Neural crest cell (in vitro differentiated cells): ENCODE measurements at regions not wholly inside any gene's neighbourhood (a gene's known extent, or its start where the extent isn't known, plus 50 kb on each side); places are given as distances from the start of the nearest gene placed in this dataset.

ENCODE experiments used
- DNase-seq: peaks from one replicate; pipeline ENCODE4 v3.0.0; 2021; ENCODE audit warnings: low read depth, mixed read lengths, low spot score
- H3K27ac Mint-ChIP-seq: one replicate; pipeline ENCODE4 v1.8.0; 2021; ENCODE audit warnings: mild to moderate bottlenecking, mixed read lengths; ENCODE audit not compliant: unreplicated experiment
- H3K27me3 Mint-ChIP-seq: 2 replicates; pipeline ENCODE4 v1.8.0; 2021; ENCODE audit warnings: low read depth, mild to moderate bottlenecking, mixed read lengths
- H3K36me3 Mint-ChIP-seq: 2 replicates; pipeline ENCODE4 v1.8.0; 2021; ENCODE audit warnings: low read depth, mild to moderate bottlenecking, mixed read lengths
- H3K4me1 Mint-ChIP-seq: 2 replicates; pipeline ENCODE4 v1.8.0; 2021; ENCODE audit warnings: mixed read lengths
- H3K4me3 Mint-ChIP-seq: one replicate; pipeline ENCODE4 v1.8.0; 2021; ENCODE audit warnings: mild to moderate bottlenecking, mixed read lengths
- H3K9me3 Mint-ChIP-seq: 2 replicates; pipeline ENCODE4 v1.8.0; 2021; ENCODE audit warnings: mixed read lengths
- CTCF ChIP-seq: fragments of 200-600 bp; sonication (generic); conservative IDR thresholded peaks from 2 replicates; pipeline ENCODE4 v1.5.0; 2021; ENCODE audit warnings: antibody characterized with exemption, mild to moderate bottlenecking

- Mint-ChIP-seq H3K36me3 (no peaks in the 10 kb centered on the region), H3K4me1 (no peaks in the 10 kb centered on the region), H3K27me3 (no peaks in the 10 kb centered on the region), H3K27ac (no peak overlapping the region), H3K4me3 (no peak overlapping the region), H3K9me3 (no peaks in the 10 kb centered on the region)
- no peak for DNase-seq
- no peak for TF ChIP-seq CTCF
Measured at GRCh38 chr21:21605521-21605920, 607.3 kb downstream of the NCAM2 start.

GRCh38 chr21:21606041-21606440, 607.8 kb downstream of the NCAM2 start:
- TF ChIP-seq CTCF = no peak
- Mint-ChIP-seq H3K4me1 (no peaks in the 10 kb centered on the region), H3K9me3 (no peaks in the 10 kb centered on the region), H3K27me3 (no peaks in the 10 kb centered on the region), H3K36me3 (no peaks in the 10 kb centered on the region), H3K4me3 (no peak overlapping the region), H3K27ac (no peak overlapping the region)
- DNase-seq = no peak

- Mint-ChIP-seq H3K4me3 (no peak overlapping the region), H3K27ac (no peak overlapping the region), H3K27me3 (no peaks in the 10 kb centered on the region), H3K9me3 (no peaks in the 10 kb centered on the region), H3K36me3 (no peaks in the 10 kb centered on the region), H3K4me1 (no peaks in the 10 kb centered on the region)
- no peak for DNase-seq
- no peak for TF ChIP-seq CTCF
Measured at GRCh38 chr21:21612466-21612865, 614.3 kb downstream of the NCAM2 start.

DNA sequence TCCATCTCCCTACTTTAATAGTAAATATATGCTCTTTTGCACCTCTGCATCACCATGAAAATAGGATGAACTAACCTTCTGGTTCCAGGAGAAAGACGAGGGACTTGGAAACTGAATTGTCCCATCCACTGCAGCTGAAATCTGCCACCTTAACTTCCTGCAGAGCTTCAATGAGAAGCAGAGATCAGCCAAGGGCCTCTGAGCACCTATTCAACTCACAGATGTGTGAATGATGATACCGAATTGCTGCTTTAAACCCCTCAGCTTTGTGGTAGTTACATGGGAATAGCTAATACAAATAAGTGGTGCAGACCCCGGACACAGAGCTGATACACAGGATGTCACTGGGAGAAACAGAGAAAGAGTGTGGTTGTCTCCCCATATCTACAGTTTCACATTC, 616.8 kb downstream of the NCAM2 start:
- DNase-seq = no peak
- no peaks in the 10 kb centered on the region for H3K9me3 Mint-ChIP-seq
- no peaks in the 10 kb centered on the region for H3K36me3 Mint-ChIP-seq
- H3K27ac Mint-ChIP-seq = no peak overlapping the region
- no peak overlapping the region for H3K4me3 Mint-ChIP-seq
- no peaks in the 10 kb centered on the region for H3K27me3 Mint-ChIP-seq
- H3K4me1 Mint-ChIP-seq = no peaks in the 10 kb centered on the region
- no peak for TF ChIP-seq CTCF

- Mint-ChIP-seq H3K4me3 (no peak overlapping the region), H3K27me3 (no peaks in the 10 kb centered on the region), H3K9me3 (no peaks in the 10 kb centered on the region), H3K36me3 (no peaks in the 10 kb centered on the region), H3K4me1 (peaks cover 4% of the 10 kb centered on the region), H3K27ac (no peak overlapping the region)
- TF ChIP-seq CTCF = no peak
- DNase-seq = no peak
Measured at GRCh38 chr21:21622460-21623234, 624.4 kb downstream of the NCAM2 start.
